ENCODE measurements at regions not wholly inside any gene's neighbourhood (a gene's known extent, or its start where the extent isn't known, plus 50 kb on each side); places are given as distances from the start of the nearest gene placed in this dataset.
"Not testable (repeated sequence)": the region's sequence is repeated elsewhere in the genome, so short reads cannot be mapped to it uniquely, and the experiment has no call there.

DNA sequence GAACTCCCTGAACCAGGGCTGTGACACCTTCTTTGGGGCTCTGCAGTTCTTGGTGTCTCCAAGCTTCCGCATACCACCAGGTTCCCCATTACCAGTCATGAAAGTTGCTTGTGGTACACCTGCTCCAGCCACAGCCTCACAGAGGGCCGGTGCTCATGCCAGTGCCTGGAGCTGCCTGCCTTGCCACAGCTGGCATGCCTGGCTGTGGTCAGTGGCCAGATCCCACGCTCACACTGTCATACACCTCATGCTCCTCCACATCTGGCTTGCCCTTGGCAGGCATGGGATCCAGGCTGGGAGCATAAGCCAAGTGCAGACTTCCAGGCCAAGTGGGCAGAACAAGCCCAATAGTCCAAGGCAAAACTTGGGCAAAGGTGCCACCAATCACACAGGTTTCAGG, 1054.9 kb downstream of the SLITRK5 start:
- no peak for DNase-seq

DNA sequence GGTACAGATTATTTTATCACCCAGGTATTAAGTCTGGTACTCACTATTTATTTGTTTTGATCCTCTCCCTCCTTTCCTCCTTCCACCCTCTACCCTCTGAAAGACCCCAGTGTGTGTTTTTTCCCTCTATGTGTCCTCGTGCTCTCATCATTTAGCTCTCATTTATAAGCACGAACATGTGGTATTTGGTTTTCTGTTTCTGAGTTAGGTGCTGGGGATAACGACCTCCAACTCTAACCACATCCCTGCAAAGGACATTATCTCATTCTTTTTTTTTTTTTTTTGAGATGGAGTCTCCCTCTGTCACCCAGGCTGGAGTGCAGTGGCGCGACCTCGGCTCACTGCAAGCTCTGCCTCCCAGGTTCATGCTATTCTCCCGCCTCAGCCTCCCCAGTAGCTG, 1056.1 kb downstream of the SLITRK5 start:
- DNase-seq = not testable (repeated sequence)

DNA sequence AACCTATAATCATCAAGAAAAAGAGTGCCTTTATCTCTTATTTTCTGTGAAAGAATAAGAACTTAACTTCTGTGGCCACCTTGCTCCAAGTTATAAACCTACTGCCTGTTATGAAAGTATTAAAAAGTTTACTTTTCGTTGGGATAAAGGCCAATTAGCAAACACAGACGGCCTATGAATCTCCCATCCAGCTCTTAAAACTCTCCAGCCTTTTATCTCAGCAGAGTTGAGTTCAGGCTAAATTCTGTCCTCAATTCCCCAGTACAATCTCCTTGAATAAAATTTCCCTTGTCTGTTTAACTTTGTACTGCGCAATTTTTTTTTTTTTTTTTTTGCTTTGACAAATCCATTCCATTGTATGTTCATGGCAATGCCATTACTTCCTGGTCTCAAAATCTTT, 1058.4 kb downstream of the SLITRK5 start:
- no peak for DNase-seq

- DNase-seq = no peak
Observed at GRCh38 chr13:88736026-88736425, 1064.9 kb downstream of the SLITRK5 start.

DNA sequence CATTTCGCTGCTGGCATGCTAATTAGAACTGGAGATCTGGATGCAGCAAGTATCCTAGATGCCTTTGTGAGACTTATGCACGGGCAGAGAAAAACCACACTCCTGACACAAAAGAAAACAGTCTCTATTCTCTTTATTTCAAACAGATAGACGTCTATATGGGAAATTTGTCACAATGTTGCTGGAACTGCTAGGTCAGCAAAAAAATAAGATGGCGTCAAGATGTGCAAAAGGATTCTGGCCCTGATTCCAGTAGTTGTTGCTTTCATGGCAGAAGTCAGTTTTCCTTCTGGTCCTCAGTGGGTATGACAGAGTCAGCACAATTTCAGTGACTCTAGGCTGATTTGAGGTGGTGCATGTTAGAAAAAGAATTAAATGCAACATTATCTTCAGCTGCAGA, 1068.0 kb downstream of the SLITRK5 start:
- no peak for DNase-seq

- no peak for DNase-seq
Observed at GRCh38 chr13:88744289-88744688, 1073.1 kb downstream of the SLITRK5 start.

- no peak for DNase-seq
Observed at GRCh38 chr13:88745011-88745410, 1073.8 kb downstream of the SLITRK5 start.

DNA sequence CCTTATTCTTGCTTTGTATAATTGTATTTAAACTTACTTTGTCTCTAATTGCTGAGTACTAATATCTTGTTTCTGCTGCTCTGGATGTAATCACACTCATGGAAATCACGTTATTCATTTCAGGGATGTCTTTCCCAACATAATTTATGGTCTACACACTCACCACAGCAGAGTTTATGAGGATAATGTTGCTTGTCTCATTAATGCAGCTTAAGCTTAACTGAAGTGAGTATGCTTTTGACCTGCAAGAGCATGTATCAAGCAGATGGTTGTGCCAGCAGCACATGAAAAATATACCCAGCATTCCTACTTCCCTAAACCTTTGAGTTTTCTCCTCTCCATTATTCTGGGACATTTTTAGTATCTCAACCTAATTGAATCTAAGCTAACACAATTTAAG, 1080.9 kb downstream of the SLITRK5 start:
- DNase-seq = no peak

DNA sequence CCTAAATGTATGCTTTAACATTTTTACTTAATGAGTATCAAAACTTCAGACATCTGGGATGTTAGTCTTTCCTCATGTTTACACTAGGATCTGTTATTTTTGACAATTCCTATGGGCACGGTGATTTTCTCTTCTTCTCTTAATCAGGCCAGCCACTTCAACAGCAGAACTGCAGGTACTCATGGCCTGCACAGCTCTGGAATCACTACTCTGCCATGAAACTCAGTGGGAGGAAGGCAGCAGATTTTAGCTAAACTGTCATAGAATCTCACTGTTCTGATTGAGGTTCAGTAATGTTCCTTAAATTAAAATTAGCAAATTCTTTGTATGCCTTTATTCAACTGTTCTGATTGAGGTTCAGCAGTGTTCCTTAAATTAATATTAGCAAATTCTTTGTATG, 1083.0 kb downstream of the SLITRK5 start:
- DNase-seq = no peak

GRCh38 chr13:88761145-88761544, 1090.0 kb downstream of the SLITRK5 start:
- DNase-seq = no peak

GRCh38 chr13:88764103-88764502, 1092.9 kb downstream of the SLITRK5 start:
- DNase-seq = no peak

GRCh38 chr13:88800505-88800904, 1129.3 kb downstream of the SLITRK5 start:
- DNase-seq = no peak

DNA sequence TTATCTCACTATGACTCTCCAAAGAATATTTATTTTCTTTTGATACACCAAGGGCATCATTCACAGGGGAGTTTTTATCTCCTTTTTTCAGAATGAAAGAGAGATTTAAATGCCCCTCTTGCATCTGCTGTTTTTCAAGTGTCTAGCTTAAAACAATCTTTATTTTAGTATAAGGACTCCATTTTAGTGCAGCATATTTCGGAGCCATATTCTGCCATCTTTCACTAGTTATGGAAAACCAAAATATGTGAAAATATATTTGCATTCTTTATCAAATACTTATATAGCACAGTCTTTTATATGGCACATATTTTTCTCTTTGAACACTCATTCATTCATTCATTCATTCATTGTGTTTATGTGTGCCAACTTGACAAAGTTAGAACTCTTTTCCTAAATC, 1130.2 kb downstream of the SLITRK5 start:
- no peak for DNase-seq

DNA sequence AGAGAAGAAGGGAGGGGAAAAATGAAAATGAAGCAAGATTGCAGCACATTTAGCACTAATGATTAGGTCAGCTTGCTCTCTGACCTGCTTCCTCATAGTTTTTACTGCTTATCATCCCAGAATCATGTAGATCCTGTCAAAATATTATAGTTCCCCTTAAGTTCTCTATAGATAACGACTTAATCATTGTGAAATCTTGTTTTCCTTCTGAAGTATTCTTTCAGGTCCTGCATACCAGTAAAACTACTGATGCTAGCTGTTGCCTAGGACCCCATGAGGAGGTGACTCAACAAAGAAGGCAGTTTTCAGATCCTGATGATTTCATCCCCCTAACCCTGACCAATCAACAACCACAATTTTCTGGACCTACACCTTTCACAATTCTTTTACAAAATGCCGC, 1131.7 kb downstream of the SLITRK5 start:
- no peak for DNase-seq

DNA sequence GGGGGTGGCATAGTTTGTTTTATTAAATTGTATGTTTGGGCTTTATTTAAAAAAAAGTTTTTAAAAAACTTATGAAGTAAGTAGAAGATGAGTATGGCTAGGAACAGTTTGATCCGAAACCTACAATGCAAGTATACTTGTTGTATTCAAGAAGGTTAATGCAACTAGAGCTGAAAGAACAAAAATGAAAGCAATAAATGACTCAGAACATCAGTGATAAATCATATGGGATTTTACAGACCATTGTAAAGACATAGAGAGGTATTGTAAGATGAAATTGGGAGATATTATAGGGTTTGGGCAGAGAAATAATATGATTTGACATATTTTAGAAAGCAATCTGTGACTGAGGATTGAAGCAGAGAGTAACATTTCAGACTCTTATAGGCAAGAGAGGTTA, 1135.3 kb downstream of the SLITRK5 start:
- DNase-seq = no peak

DNA sequence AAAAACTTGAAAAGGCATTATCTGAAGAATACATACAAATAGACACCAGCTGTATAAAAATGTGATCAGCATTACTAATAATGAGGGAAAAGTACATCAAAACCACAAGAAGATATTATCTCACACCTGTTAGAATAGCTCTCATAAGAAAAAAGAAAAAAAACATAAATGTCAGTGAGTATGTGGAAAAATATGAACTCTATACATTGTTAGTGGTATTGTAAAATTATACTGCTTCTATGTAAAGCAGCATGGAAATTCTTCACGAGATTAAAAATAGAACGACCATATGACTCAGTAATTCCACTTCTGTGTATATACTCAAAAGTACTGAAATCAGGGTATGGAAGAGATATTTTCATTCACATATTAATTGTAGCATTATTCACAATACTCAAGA, 1146.4 kb downstream of the SLITRK5 start:
- DNase-seq = no peak

GRCh38 chr13:88823114-88823513, 1151.9 kb downstream of the SLITRK5 start:
- DNase-seq = no peak

DNA sequence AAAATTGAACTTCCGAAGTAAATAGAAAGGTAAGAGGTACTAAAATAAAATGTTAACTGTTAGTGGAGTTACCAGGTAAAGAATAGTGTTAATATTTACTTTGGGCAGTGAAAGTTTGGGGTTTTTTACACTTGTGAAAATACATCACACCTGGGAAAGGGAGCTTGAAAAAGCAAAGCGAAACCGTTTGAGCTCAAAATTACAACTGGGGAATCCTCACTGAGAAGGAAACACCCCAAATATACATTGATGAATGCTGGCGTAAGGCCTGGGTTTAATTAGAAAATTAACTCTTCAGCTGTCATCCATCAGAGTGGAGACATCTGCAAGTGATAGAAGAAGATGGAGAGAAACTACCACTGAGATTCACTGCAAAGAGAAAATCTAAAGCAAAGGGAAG, 1153.0 kb downstream of the SLITRK5 start:
- DNase-seq = no peak

DNA sequence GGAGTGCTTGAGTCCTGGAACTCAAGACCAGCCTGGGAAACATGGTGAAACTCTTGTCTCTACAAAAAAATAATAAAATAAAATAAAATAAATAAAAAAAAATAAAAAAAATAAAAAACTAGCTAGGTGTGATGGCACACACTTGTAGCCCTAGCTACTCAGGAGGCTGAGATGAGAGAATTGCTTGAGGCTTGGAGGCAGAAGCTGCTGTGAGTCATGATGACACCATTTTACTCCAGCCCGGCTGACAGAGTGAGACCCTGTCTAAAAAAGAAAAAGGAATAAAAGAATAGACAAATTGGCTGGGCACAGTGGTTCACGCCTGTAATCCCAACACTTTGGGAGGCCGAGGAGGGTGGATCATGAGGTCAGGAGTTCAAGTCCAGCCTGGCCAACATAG, 1168.9 kb downstream of the SLITRK5 start:
- no peak for DNase-seq

GRCh38 chr13:88852293-88852692, 1181.1 kb downstream of the SLITRK5 start:
- DNase-seq = not testable (repeated sequence)

GRCh38 chr13:88857256-88857655, 1186.1 kb downstream of the SLITRK5 start:
- DNase-seq = no peak

GRCh38 chr13:88862095-88862620, 1191.0 kb downstream of the SLITRK5 start:
- DNase-seq = no peak

DNA sequence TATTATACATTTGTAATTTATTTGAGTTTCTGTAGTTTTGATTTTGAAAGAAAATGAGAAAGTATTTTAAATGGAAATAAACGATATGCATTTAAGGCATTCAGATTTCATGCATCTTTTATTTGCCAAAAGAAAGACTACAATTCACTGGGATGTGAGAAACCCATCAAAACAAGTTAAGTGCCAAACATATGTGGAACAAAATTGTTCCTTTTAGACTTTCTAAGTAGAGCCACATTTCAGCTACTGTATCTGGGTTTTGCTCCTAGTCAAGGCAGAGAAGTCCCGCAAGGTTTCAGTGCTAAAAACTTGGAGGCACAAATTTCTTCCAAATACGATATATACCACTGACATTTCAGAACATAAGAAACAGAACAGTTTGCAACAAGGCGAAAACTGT, 1191.9 kb downstream of the SLITRK5 start:
- DNase-seq = no peak

DNA sequence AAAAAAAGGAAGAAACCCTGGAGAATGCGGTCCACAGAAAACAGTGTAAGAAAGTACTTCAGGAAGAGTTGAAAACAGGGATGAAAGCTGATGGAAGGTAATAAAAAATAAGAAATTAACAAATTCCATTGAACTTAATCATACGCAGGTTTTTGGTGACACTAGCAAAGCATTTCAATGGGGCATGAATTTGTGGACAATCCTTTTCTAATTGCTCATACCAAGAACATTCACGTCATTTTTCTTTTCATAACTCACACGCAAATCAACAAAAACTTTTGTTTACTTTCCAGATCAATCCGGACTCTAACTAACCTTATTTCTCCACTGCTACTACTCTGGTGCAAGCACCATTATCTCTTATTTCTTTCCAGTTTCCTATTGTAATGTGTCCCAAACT, 1195.0 kb downstream of the SLITRK5 start:
- no peak for DNase-seq

DNA sequence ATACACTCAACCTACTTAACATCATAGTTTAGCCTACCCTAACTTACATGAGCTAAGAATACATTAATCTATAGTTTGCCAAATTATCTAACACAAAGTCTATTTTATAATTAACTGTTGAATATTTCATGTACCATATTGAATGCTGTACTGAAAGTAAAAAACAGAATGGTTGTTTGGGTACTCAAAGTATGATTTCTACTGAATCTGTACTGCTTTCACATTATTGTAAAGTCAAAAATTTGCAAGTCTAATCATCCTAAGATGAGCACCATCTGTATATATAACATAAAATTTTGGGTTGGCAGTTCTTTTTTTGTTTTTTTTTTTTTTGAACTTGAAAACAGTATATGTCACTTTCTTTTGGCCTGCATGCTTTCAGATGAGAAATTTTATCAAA, 1212.6 kb downstream of the SLITRK5 start:
- DNase-seq = no peak
